Ascending aorta (tissue), 2 donors: ENCODE measurements at regions not wholly inside any gene's neighbourhood (a gene's known extent, or its start where the extent isn't known, plus 50 kb on each side); places are given as distances from the start of the nearest gene placed in this dataset.

Experiments used
- DNase-seq, 2 donors: peaks; one replicate each; pipeline ENCODE4 v3.0.0-alpha.2; 2019; ENCODE audit warnings: low spot score in 2 of 2
- H3K27ac ChIP-seq, 2 donors: fragments of 200-600 bp; sonication (generic); one replicate each; pipeline ENCODE4 v1.5.1; 2016 to 2017; ENCODE audit warnings: mild to moderate bottlenecking in 1 of 2
- H3K27me3 ChIP-seq: fragments of 200-600 bp; sonication (generic); one replicate; pipeline ENCODE4 v1.5.1; 2017
- H3K36me3 ChIP-seq, 2 donors: fragments of 200-600 bp; sonication (generic); one replicate each; pipeline ENCODE4 v1.5.1; 2016
- H3K4me1 ChIP-seq, 2 donors: fragments of 200-600 bp; sonication (generic); one replicate each; pipeline ENCODE4 v1.5.1; 2016 to 2017; ENCODE audit warnings: mild to moderate bottlenecking in 1 of 2
- H3K4me3 ChIP-seq, 2 donors: fragments of 200-600 bp; sonication (generic); one replicate each; pipeline ENCODE4 v1.5.1; 2016 to 2017; ENCODE audit warnings: mild to moderate bottlenecking in 1 of 2
- H3K9me3 ChIP-seq, 2 donors: fragments of 200-600 bp; sonication (generic); one replicate each; pipeline ENCODE4 v1.5.1; 2016
- CTCF ChIP-seq, 3 experiments: fragments of 200-600 bp in 2 of 3; fragments of 450-650 bp in 1 of 3; sonication (generic) in 2 of 3; IDR thresholded peaks; one replicate each; pipeline ENCODE4 v1.5.1; 2016 to 2019; ENCODE audit warnings: antibody characterized with exemption in 3 of 3, mild to moderate bottlenecking in 1 of 3, moderate library complexity in 1 of 3
- intact Hi-C: fragments of 100-400 bp; cut with DNase I; formaldehyde crosslinking; loops from one replicate; pipeline ENCODE4 v1.15.1; 2023

GRCh38 chr6:105564121-105564902 is 161.4 kb upstream of the PREP start:
- Histone ChIP-seq H3K27me3 (no peaks in the 10 kb centered on the region), H3K9me3 (no peaks in the 10 kb centered on the region), H3K36me3 (no peaks in the 10 kb centered on the region), H3K4me3 (no peak overlapping the region), H3K27ac (no peak overlapping the region), H3K4me1 (no peaks in the 10 kb centered on the region)
- intact Hi-C loops: no loop called here
- no peak for DNase-seq
- TF ChIP-seq CTCF (IDR thresholded peaks at IDR 0.05): no peak

- DNase-seq: no peak
- H3K4me1 ChIP-seq: no peaks in the 10 kb centered on the region
- H3K9me3 ChIP-seq: no peaks in the 10 kb centered on the region
- no peak overlapping the region for H3K4me3 ChIP-seq
- TF ChIP-seq CTCF (IDR thresholded peaks at IDR 0.05): no peak
- no peaks in the 10 kb centered on the region for H3K36me3 ChIP-seq
- H3K27ac ChIP-seq: no peak overlapping the region
- no peaks in the 10 kb centered on the region for H3K27me3 ChIP-seq
- intact Hi-C loops: no loop called here
Observed at GRCh38 chr6:105562027-105562426, 159.1 kb upstream of the PREP start.

GRCh38 chr6:105561486-105561885 is 158.6 kb upstream of the PREP start:
- no peak for DNase-seq
- Histone ChIP-seq H3K27ac (no peak overlapping the region), H3K4me3 (no peak overlapping the region), H3K9me3 (no peaks in the 10 kb centered on the region), H3K4me1 (no peaks in the 10 kb centered on the region), H3K36me3 (no peaks in the 10 kb centered on the region), H3K27me3 (no peaks in the 10 kb centered on the region)
- intact Hi-C loops: no loop called here
- TF ChIP-seq CTCF (IDR thresholded peaks at IDR 0.05): no peak

GRCh38 chr6:105560611-105561066 is 157.8 kb upstream of the PREP start:
- no peaks in the 10 kb centered on the region for H3K36me3 ChIP-seq
- no peaks in the 10 kb centered on the region for H3K27me3 ChIP-seq
- no peak overlapping the region for H3K4me3 ChIP-seq
- TF ChIP-seq CTCF (IDR thresholded peaks at IDR 0.05): no peak
- no peak overlapping the region for H3K27ac ChIP-seq
- no peak for DNase-seq
- intact Hi-C loops: no loop called here
- no peaks in the 10 kb centered on the region for H3K4me1 ChIP-seq
- H3K9me3 ChIP-seq: no peaks in the 10 kb centered on the region

DNA sequence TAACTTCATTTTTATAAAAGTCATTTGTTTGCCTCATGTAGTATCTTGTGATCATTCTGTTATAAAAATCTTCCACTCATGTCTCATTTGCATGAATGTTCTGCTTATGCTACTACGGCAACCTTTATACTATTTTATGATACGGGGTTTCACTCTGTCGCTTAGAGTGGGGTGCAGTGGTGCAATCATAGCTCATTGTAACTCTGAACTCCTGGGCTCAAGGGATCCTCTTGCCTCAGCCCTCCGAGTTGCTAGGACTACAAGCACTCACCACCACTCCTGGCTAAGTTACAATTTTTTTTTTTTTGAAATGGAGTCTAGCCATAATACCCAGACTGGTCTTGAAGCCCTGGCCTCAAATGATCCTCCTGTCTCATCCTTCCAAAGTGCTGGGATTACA is 154.4 kb upstream of the PREP start:
- Histone ChIP-seq H3K27me3 (no peaks in the 10 kb centered on the region), H3K27ac (no peak overlapping the region), H3K9me3 (no peaks in the 10 kb centered on the region), H3K36me3 (no peaks in the 10 kb centered on the region), H3K4me1 (no peaks in the 10 kb centered on the region), H3K4me3 (no peak overlapping the region)
- intact Hi-C loops: no loop called here
- no peak for TF ChIP-seq CTCF (IDR thresholded peaks at IDR 0.05)
- no peak for DNase-seq
